GM12874 (cell line): ENCODE measurements at regions not wholly inside any gene's neighbourhood (a gene's known extent, or its start where the extent isn't known, plus 50 kb on each side); places are given as distances from the start of the nearest gene placed in this dataset.

Experiments
- CTCF ChIP-seq: IDR thresholded peaks from 2 replicates; pipeline ENCODE4 v1.5.1; 2011; ENCODE audit warnings: low read depth, mild to moderate bottlenecking, control low read depth, low read length, moderate library complexity; ENCODE audit not compliant: insufficient read depth

GRCh38 chr1:90574692-90575370 is 142.3 kb downstream of the BARHL2 start:
- no peak for TF ChIP-seq CTCF

DNA sequence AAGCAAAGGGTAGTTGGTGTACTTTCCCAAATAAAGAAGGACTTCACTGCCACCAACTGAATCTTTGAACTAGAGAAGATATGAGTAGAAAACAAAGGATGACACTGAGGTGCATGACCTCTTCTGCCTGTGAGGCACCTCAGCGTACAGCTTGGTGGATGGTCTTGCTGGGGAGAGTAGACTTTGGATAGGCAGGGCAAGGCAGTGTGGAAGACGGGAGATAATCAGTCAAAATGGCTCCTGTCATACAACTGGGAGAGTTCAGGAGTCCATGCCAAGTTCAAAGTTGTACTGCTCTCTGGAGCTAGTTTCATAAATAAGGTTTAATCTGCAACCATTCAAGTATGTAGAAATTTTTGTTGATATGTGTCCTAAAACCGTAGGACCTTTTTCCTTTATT is 143.4 kb downstream of the BARHL2 start:
- no peak for TF ChIP-seq CTCF

GRCh38 chr1:90572446-90572845 is 144.7 kb downstream of the BARHL2 start:
- no peak for TF ChIP-seq CTCF

DNA sequence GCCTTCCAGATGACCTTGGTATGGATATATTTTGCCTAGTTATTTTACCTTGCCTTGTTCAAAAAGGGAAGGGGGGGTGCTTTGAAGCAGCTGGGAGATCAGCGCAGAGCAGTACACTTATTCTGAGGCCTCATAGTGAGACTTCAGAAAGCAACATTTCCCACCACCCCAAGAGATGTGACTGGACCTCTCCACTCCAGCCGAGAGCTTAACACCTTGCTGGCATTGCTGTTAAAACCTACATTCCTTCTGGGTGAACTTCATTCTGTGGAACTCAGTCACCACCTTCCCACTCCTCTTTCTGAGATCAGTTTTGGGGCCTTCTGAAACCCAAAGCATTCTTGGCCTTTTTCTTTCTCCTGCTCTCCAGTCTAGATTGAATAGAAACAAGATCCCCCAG is 148.7 kb downstream of the BARHL2 start:
- TF ChIP-seq CTCF: no peak

- no peak for TF ChIP-seq CTCF
Observed at GRCh38 chr1:90564164-90564563, 152.9 kb downstream of the BARHL2 start.

DNA sequence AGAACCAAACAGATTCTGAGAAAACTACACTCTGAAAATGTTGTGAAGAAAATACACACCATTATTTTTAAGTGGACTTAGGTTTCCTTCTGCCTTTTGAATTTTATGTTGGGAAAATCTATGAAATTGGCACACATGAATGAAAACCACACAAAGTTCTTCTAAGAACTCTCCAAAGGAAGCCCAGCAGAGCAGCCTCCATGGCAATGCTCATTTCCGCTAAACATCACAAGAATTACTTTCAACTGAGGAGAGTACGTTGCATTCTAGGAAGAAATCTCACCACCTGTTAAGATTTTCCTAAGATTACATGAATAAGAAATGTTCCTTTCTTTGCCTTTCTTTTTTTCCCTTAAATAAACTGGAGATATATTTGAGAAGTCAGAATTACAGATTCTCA is 154.2 kb downstream of the BARHL2 start:
- no peak for TF ChIP-seq CTCF

GRCh38 chr1:90561911-90562310 is 155.2 kb downstream of the BARHL2 start:
- peak; percentile 14; the same call in 1 of the 2 replicates for TF ChIP-seq CTCF
